ENCODE measurements at regions not wholly inside any gene's neighbourhood (a gene's known extent, or its start where the extent isn't known, plus 50 kb on each side); places are given as distances from the start of the nearest gene placed in this dataset.

DNA sequence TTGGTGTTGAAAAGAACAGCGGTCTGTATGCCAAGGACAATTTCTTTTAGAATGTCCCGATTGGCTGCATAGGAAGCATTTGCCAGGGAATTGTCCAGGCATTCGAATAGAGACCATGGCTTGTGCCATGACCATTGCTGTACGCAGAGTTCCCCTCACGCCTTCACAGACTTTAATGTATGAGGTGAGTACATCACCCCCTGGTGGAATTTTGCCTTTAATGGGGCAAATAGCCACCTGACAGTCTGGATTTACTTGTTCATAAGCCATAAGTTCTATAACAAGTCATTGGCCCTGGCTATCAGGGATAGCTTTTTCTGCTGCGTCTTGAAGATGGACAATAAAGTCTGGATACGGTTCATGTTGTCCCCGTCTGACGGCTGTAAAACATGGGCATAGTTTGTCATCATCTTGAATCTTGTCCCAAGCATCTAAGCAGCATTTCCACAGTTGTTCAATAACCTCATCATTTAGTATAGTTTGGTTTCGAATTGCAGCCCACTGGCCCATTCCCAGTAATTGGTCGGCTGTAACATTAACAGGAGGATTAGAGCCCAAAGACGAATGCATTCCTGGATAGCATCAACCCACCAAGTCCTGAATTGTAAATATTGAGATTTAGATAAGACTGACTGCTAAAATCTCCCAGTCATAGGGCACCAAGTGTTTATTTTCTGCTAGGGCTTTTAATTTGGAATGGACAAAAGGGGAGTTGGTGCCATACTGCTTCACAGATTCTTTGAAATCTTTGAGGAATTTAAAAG lies 67.7 kb upstream of the ARL4D start:
- Histone ChIP-seq H3K4me3 (replicated peaks; ENCODE audit: insufficient read depth, low read length) (no peak overlapping the region), H3K27me3 (ENCODE audit: insufficient read depth, poor library complexity, severe bottlenecking) (peaks cover 2% of the 10 kb centered on the region), H3K27ac (replicated peaks) (no peak overlapping the region)
- TF ChIP-seq, protein P1, sequence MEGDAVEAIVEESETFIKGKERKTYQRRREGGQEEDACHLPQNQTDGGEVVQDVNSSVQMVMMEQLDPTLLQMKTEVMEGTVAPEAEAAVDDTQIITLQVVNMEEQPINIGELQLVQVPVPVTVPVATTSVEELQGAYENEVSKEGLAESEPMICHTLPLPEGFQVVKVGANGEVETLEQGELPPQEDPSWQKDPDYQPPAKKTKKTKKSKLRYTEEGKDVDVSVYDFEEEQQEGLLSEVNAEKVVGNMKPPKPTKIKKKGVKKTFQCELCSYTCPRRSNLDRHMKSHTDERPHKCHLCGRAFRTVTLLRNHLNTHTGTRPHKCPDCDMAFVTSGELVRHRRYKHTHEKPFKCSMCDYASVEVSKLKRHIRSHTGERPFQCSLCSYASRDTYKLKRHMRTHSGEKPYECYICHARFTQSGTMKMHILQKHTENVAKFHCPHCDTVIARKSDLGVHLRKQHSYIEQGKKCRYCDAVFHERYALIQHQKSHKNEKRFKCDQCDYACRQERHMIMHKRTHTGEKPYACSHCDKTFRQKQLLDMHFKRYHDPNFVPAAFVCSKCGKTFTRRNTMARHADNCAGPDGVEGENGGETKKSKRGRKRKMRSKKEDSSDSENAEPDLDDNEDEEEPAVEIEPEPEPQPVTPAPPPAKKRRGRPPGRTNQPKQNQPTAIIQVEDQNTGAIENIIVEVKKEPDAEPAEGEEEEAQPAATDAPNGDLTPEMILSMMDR (IDR thresholded peaks at IDR 0.05; ENCODE audit: insufficient read depth, low read length), result no peak
- TF ChIP-seq SPI1 (IDR thresholded peaks at IDR 0.05; ENCODE audit: borderline replicate concordance, low read depth) (no peak), GABPA (IDR thresholded peaks at IDR 0.05; ENCODE audit: low read depth) (no peak), POLR2AphosphoS5 (IDR thresholded peaks at IDR 0.05; ENCODE audit: low read depth) (no peak)
- TF ChIP-seq, protein P2, sequence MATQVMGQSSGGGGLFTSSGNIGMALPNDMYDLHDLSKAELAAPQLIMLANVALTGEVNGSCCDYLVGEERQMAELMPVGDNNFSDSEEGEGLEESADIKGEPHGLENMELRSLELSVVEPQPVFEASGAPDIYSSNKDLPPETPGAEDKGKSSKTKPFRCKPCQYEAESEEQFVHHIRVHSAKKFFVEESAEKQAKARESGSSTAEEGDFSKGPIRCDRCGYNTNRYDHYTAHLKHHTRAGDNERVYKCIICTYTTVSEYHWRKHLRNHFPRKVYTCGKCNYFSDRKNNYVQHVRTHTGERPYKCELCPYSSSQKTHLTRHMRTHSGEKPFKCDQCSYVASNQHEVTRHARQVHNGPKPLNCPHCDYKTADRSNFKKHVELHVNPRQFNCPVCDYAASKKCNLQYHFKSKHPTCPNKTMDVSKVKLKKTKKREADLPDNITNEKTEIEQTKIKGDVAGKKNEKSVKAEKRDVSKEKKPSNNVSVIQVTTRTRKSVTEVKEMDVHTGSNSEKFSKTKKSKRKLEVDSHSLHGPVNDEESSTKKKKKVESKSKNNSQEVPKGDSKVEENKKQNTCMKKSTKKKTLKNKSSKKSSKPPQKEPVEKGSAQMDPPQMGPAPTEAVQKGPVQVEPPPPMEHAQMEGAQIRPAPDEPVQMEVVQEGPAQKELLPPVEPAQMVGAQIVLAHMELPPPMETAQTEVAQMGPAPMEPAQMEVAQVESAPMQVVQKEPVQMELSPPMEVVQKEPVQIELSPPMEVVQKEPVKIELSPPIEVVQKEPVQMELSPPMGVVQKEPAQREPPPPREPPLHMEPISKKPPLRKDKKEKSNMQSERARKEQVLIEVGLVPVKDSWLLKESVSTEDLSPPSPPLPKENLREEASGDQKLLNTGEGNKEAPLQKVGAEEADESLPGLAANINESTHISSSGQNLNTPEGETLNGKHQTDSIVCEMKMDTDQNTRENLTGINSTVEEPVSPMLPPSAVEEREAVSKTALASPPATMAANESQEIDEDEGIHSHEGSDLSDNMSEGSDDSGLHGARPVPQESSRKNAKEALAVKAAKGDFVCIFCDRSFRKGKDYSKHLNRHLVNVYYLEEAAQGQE (IDR thresholded peaks at IDR 0.05; ENCODE audit: insufficient replicate concordance, low read depth), result no peak
- DNase-seq (ENCODE audit: low read depth in 1 of 2, low spot score in 1 of 2), result no peak

DNA sequence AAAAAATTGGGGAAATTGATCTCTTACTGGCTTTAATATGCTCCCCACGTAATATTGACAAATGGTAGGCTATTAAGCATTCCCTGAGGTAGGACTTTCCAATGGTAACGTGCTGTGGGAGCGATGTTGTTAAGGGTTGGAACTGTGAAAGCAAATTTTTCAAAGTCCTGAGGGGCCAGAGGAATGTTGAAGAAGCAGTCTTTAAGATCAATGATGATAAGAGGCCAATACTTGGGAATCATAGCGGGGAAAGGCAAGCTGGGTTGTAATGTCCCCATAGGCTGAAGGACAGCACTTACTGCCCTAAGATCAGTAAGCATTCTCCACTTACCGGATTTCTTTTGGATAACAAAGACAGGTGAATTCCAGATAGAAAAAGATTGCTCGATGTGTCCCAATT lies 69.6 kb upstream of the ARL4D start:
- TF ChIP-seq POLR2AphosphoS5 (IDR thresholded peaks at IDR 0.05; ENCODE audit: low read depth), result no peak
- TF ChIP-seq, protein P2 (IDR thresholded peaks at IDR 0.05; ENCODE audit: insufficient replicate concordance, low read depth), result no peak
- TF ChIP-seq GABPA (IDR thresholded peaks at IDR 0.05; ENCODE audit: low read depth), result no peak
- TF ChIP-seq SPI1 (IDR thresholded peaks at IDR 0.05; ENCODE audit: borderline replicate concordance, low read depth), result no peak
- TF ChIP-seq, protein P1 (IDR thresholded peaks at IDR 0.05; ENCODE audit: insufficient read depth, low read length), result no peak
- Histone ChIP-seq H3K27ac (replicated peaks) (no peak overlapping the region), H3K4me3 (replicated peaks; ENCODE audit: insufficient read depth, low read length) (no peak overlapping the region), H3K27me3 (ENCODE audit: insufficient read depth, poor library complexity, severe bottlenecking) (peaks cover 2% of the 10 kb centered on the region)
- no peak for DNase-seq (ENCODE audit: low read depth in 1 of 2, low spot score in 1 of 2)

DNA sequence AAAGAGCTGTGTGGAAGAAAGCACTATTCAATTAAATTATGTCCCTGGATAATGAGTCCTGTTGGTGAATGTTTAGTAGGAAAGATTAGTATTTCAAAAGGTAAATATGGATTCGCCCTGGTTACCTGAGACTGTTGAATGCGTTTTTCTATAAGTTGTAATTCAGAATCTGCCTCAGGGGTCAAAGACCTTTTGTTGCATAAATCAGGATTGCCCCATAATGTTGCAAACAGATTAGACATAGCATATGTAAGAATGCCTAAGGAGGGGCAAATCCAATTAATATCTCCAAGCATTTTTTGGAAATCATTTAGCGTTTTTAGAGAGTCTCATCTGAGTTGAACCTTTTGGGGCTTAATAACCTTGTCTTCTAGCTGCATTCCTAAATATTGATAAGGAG lies 70.1 kb upstream of the ARL4D start:
- DNase-seq (ENCODE audit: low read depth in 1 of 2, low spot score in 1 of 2), result no peak
- peaks cover 2% of the 10 kb centered on the region for H3K27me3 ChIP-seq (ENCODE audit: insufficient read depth, poor library complexity, severe bottlenecking)
- H3K4me3 ChIP-seq (replicated peaks; ENCODE audit: insufficient read depth, low read length), result no peak overlapping the region
- no peak overlapping the region for H3K27ac ChIP-seq (replicated peaks)
- TF ChIP-seq, protein P2 (IDR thresholded peaks at IDR 0.05; ENCODE audit: insufficient replicate concordance, low read depth), result no peak
- TF ChIP-seq POLR2AphosphoS5 (IDR thresholded peaks at IDR 0.05; ENCODE audit: low read depth), result no peak
- no peak for TF ChIP-seq GABPA (IDR thresholded peaks at IDR 0.05; ENCODE audit: low read depth)
- TF ChIP-seq SPI1 (IDR thresholded peaks at IDR 0.05; ENCODE audit: borderline replicate concordance, low read depth), result no peak
- TF ChIP-seq, protein P1 (IDR thresholded peaks at IDR 0.05; ENCODE audit: insufficient read depth, low read length), result no peak

Data from HL-60 (cell line).